ENCODE measurements at regions not wholly inside any gene's neighbourhood (a gene's known extent, or its start where the extent isn't known, plus 50 kb on each side); places are given as distances from the start of the nearest gene placed in this dataset.
"Not testable (repeated sequence)": the region's sequence is repeated elsewhere in the genome, so short reads cannot be mapped to it uniquely, and the experiment has no call there.

- in situ Hi-C loops (cut with HindIII; ENCODE audit: low sequenced_read_pairs); DNase-seq (ENCODE audit: low spot score): not testable (repeated sequence)
Measured at GRCh38 chr2:87654136-87654814, 93.6 kb upstream of the PLGLB2 start.

GRCh38 chr2:87657915-87658314, 90.0 kb upstream of the PLGLB2 start:
- DNase-seq (ENCODE audit: low spot score); in situ Hi-C loops (cut with HindIII; ENCODE audit: low sequenced_read_pairs): not testable (repeated sequence)

- in situ Hi-C loops (cut with HindIII; ENCODE audit: low sequenced_read_pairs); DNase-seq (ENCODE audit: low spot score): not testable (repeated sequence)
Measured at GRCh38 chr2:87658357-87658756, 89.5 kb upstream of the PLGLB2 start.

DNA sequence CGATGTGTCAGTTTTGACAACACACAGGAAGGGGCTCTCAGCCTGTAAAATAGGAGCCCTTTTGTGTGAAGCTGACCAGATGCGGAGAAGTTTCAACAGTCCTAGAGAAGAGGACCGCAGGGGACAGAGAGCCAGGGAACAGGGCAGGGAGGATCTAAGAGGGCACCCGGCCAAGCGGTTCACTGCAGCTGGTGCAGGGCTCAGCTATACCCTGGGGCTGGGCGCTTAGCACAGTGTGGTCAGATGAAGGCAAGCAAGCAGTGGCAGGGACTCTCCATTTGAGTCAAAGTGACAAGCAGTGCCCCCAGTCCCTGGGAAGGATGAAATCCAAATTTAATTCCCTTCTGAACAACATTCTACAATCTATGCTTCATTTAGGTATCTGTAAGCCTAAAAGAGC, 88.9 kb upstream of the PLGLB2 start:
- DNase-seq (ENCODE audit: low spot score); in situ Hi-C loops (cut with HindIII; ENCODE audit: low sequenced_read_pairs): not testable (repeated sequence)

- DNase-seq (ENCODE audit: low spot score); in situ Hi-C loops (cut with HindIII; ENCODE audit: low sequenced_read_pairs): not testable (repeated sequence)
Measured at GRCh38 chr2:87660164-87660563, 87.7 kb upstream of the PLGLB2 start.

DNA sequence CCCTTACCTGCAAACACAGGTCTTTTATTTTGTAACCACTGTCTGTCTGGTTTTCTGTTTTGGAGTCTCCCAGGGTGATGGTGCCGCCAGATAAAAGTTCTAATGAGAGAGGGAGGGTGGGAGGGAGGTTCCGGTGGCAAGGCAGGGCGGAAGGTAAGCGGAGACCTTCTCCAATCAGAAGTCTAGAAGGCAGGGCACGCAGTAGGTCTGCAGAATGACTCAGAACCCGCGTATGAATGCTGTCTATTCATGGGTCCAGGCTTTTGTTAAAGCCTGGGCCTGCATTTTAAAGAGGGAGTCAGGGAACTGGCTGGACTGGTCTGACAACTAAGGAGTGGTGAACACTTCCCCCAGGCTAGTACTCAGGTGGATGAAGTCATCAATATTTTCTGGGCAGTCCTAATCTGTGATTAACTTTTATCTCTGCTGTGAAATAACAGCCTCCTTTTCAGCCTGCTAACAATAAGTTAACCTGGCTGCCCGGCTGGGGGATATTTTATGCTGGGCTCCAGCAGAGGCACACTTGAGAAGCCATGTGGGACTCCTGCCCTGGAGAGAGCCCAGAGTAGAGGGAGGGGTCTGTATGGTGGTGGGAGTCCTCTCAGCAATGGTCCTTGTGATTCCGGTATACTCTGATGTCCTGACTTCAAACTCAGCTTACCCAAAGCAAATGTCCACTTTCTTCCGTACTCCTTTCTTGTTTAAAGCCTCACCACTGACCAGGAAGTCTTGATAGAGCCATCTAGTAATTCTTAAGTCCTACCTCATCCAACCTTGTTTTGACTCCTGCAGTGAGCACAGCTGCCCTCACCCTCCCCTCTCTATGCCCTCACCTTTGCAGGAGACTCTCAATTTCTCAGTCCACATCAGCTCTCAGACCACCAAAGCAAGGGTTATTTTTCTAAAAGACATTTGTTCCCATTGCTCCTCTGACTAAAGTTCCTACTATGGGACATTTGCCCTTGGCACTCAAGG, 85.3 kb upstream of the PLGLB2 start:
- DNase-seq (ENCODE audit: low spot score); in situ Hi-C loops (cut with HindIII; ENCODE audit: low sequenced_read_pairs): not testable (repeated sequence)

- DNase-seq (ENCODE audit: low spot score); in situ Hi-C loops (cut with HindIII; ENCODE audit: low sequenced_read_pairs): not testable (repeated sequence)
Measured at GRCh38 chr2:87663347-87663746, 84.5 kb upstream of the PLGLB2 start.

- DNase-seq (ENCODE audit: low spot score); in situ Hi-C loops (cut with HindIII; ENCODE audit: low sequenced_read_pairs): not testable (repeated sequence)
Measured at GRCh38 chr2:87667027-87667426, 80.9 kb upstream of the PLGLB2 start.

GRCh38 chr2:87668361-87668760, 79.5 kb upstream of the PLGLB2 start:
- DNase-seq (ENCODE audit: low spot score); in situ Hi-C loops (cut with HindIII; ENCODE audit: low sequenced_read_pairs): not testable (repeated sequence)

- DNase-seq (ENCODE audit: low spot score); in situ Hi-C loops (cut with HindIII; ENCODE audit: low sequenced_read_pairs): not testable (repeated sequence)
Measured at GRCh38 chr2:87669633-87670231, 78.2 kb upstream of the PLGLB2 start.

DNA sequence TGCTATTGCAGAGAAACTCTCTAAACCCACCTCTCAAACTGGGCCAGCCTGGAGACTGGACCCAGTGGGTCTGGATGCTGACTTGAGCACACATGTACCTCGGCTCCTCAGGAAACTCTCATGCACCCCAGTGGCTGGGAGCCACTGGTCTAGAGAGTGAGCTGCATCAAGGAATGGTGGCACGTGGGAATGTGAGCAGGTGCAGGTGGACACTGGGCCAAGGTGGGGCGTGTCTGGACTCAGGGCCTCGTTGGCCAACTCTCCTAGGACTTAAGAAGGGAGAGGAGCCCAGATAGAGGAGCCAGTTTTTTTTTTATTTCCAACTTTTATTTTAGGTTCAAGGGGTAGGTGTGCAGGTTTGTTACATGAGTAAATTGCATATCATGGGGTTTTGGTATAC, 75.5 kb upstream of the PLGLB2 start:
- DNase-seq (ENCODE audit: low spot score); in situ Hi-C loops (cut with HindIII; ENCODE audit: low sequenced_read_pairs): not testable (repeated sequence)

DNA sequence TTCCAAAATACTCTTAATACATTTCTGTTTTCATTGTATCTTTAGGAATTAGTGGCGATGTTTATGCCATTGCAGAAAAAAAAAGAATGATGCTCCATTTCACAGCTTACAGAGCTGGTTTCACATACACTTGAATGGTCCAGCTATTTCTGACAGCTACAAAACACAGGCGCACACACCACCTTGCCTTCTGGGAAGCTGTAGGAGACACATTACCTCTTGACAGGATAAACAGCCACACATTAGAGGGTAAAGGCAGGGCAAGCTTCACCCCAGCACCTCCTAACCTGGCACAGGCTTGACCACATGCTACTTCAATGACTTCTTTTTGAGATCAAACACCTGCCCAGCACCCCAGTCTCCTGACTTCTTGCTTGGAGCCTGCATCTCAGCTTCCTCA, 73.2 kb upstream of the PLGLB2 start:
- in situ Hi-C loops (cut with HindIII; ENCODE audit: low sequenced_read_pairs); DNase-seq (ENCODE audit: low spot score): not testable (repeated sequence)

GRCh38 chr2:87675487-87675886, 72.4 kb upstream of the PLGLB2 start:
- in situ Hi-C loops (cut with HindIII; ENCODE audit: low sequenced_read_pairs); DNase-seq (ENCODE audit: low spot score): not testable (repeated sequence)

GRCh38 chr2:87677421-87677923, 70.4 kb upstream of the PLGLB2 start:
- DNase-seq (ENCODE audit: low spot score); in situ Hi-C loops (cut with HindIII; ENCODE audit: low sequenced_read_pairs): not testable (repeated sequence)

GRCh38 chr2:87678742-87679173, 69.1 kb upstream of the PLGLB2 start:
- in situ Hi-C loops (cut with HindIII; ENCODE audit: low sequenced_read_pairs); DNase-seq (ENCODE audit: low spot score): not testable (repeated sequence)

GRCh38 chr2:87679950-87680349, 67.9 kb upstream of the PLGLB2 start:
- DNase-seq (ENCODE audit: low spot score); in situ Hi-C loops (cut with HindIII; ENCODE audit: low sequenced_read_pairs): not testable (repeated sequence)

GRCh38 chr2:87680691-87681090, 67.2 kb upstream of the PLGLB2 start:
- DNase-seq (ENCODE audit: low spot score); in situ Hi-C loops (cut with HindIII; ENCODE audit: low sequenced_read_pairs): not testable (repeated sequence)

DNA sequence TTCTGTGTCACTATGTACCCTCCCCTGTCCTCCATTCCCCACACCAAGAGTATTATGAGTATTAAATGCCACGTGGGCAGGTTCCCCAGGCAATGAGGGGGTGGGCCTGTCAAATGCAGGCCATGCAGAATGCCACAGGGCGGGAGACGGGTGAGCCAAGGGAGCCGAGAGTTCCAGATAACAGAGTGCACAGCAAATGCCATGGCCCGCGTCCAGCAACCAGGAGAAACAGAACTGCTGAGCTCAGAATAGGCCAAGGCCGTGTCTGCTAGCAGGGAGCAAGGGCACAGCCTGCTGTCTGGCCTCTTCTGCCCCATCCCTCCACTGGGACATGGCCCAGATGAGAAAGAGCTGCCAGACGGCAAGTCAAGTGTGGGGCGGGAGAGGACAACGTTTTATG, 64.4 kb upstream of the PLGLB2 start:
- in situ Hi-C loops (cut with HindIII; ENCODE audit: low sequenced_read_pairs): not testable (repeated sequence)
- DNase-seq (ENCODE audit: low spot score): peak; percentile 76

GRCh38 chr2:87683961-87684360, 63.9 kb upstream of the PLGLB2 start:
- DNase-seq (ENCODE audit: low spot score); in situ Hi-C loops (cut with HindIII; ENCODE audit: low sequenced_read_pairs): not testable (repeated sequence)
